Muscle of arm (tissue), 1 donor: ENCODE measurements at regions not wholly inside any gene's neighbourhood (a gene's known extent, or its start where the extent isn't known, plus 50 kb on each side); places are given as distances from the start of the nearest gene placed in this dataset.
"Not testable (repeated sequence)": the region's sequence is repeated elsewhere in the genome, so short reads cannot be mapped to it uniquely, and the experiment has no call there.

Experiments used
- DNase-seq: peaks from one replicate; pipeline ENCODE4 v3.0.0-alpha.2; 2013

DNA sequence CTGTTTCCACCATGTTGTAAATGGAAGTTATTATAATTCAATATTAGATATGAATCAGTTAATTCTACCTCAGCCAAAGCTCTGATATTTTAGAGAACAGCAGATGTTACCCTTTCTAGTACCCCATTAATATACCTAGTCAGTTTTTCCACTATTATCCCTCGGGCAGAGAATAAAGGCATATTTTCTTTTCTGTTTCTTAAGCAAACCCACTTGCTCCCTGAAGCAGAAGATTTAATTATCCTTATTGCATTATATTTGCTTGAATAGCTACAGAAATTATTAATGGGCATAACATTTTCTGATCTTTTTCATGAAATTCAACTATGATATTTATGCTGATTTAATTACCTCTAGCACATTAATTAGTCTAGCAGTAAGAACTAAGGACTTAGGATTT is 832.9 kb upstream of the FBXO33 start:
- DNase-seq = no peak

DNA sequence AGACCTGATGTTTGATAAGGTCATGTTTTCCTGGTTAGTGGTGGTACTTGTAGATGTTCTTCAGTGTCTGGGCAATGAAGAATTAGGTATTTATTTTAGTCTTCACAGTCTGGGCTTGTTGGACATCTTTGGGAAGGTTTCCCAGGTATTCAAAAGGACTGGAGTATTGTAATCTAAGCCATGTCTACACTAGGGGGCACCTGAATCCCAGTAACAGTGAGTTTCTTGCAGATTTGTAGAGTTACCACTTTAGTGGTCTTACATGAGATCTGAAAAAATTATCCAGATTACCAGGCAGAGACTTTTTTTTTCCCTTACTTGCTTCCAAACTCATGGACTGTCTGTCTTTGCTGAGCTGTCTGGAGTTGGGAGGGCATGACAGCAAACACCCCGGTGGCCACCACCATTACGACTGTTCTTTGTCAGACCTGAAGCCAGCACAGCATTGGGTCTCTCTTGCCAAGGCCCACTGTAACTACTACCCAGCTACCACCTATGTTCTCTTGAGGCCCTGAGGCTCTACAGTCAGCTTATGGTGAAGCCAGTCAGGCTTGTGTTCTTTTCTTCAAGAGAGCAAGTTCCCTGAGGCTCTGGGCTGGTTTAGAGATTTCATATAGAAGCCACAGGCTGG is 820.7 kb upstream of the FBXO33 start:
- no peak for DNase-seq

DNA sequence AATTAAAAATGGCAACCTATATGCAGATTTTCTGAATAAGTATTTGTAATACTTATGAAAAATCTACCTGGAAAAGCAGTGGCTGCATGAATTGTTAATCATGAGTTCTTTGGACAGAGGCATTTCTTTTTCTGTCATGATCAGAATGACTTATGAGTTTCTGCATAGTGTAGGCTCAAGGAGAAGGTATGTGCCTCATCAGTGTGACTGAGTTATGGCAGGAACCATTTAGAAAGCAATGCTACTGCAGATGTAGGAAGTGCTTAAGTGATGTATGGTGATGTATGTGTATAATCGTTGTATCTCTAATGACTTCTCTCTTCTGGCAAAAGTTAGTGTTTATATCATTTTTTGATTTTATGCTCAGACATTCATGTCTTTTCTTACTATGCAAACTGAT is 816.4 kb upstream of the FBXO33 start:
- no peak for DNase-seq

DNA sequence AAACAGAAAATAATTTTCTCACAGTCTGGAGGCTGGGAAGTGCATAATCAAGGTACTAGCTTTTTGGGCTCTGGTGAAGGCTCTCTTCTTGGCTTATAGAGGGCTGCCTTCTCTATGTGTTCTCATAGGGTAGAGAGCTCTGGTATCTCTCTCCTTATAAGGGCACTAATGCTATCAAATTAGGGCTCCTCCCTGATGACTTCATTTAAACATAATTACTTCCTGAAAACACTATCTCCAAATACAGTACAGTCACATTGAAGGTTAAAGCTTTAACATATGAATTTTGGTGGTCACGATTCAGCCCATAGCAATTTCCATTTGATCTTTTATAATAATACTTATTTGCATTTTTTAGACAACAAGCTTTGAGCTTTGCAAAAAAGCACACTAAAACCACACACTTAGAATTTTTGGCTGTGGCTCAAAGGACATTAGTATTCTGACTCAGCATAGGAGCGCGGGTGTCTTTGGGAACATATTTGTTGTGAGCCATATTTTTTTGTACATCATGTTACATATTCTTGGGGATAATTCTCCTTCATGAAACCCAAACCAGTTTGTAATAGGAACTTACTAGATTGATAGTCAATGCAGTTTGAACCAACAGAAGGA is 808.1 kb upstream of the FBXO33 start:
- no peak for DNase-seq

DNA sequence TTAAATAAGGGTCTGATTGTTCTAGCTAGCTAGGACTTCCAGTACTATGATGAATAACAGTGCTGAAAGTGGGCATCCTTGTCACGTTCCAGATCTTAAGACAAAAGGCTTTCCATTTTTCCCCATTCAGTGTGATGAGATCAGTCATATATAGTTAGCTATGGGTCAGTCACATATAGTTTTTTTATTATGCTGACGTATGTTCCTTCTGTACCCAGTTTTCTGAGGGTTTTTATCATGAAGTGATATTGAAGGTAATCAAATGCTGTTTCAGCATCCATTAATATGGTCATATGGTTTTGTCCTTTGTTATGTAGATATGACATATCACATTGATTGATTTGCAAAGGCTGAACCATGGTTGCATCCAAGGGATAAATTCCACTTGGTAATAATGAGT is 800.1 kb upstream of the FBXO33 start:
- no peak for DNase-seq

DNA sequence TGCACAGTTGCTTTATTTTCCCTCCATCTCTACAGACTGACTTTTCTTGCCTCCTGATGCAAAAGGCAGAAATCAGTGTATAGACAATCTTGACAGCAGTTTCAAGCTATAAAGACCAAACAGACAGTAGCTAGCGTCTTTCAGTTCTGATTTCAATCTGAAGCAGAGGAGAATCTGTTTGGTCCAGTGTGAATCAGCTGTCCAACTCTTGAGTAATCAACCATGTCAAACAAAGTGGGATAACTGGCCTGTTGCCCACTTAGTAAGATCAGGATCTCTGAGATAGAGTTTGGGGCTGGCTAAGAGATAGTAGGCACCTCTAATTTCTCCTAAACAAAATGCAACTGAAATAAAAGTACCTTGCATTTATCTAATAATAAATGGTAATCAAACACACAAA is 797.4 kb upstream of the FBXO33 start:
- no peak for DNase-seq

DNA sequence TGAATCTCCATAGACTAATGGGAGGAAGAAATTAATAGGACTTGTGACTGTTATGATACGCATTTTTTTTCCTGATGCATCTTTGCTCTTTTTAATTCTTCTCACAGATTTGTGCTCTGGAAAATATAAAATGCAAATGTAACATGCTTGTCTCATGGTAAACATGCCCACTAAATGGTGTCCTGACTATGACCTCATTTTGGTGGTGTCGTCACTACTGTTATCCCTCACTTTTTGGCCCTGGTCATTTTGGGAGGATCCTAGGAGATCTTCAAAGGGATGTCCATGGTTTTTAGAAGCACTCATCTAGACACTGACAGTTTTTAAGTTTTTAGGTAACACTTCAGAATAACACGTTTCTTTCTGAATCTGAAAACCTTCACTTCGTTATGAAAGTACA is 790.8 kb upstream of the FBXO33 start:
- DNase-seq = no peak

DNA sequence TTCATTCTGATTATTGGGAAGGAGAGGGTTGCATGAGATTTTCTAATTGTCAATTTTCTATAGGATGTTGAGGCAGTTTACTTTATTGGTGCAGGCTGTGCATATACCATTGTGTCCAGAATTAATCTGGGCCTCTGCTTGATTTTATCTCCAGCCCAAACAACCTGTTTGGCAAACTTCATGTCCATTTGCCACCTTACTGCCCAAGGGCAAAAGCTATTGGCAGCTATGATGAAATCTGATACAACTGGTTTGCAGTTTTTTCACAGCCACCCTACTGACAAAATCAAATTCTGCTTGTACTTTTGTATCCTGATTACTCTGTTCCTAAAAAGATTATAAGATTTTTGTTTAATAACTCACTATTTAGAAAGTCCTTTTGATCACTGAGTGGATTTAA is 789.2 kb upstream of the FBXO33 start:
- DNase-seq = no peak

DNA sequence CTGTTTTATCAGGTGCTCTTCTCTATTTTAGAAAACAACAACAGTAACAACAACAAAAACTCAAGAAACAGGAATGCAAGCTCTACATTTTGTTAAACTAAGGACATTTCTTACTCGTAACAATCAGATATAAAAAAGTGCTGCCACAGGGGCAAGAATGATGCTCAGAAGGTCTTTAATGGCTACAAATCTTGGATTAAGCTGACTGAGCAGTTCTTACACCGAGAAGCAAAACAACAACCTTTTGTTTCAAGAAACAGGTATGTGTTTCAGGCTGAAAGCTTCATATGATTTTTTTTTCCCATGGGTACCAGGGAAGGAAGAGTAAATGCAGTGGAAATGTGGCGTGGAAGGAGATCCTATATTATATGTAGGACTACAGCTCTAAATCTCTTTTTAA is 786.8 kb upstream of the FBXO33 start:
- DNase-seq = no peak

DNA sequence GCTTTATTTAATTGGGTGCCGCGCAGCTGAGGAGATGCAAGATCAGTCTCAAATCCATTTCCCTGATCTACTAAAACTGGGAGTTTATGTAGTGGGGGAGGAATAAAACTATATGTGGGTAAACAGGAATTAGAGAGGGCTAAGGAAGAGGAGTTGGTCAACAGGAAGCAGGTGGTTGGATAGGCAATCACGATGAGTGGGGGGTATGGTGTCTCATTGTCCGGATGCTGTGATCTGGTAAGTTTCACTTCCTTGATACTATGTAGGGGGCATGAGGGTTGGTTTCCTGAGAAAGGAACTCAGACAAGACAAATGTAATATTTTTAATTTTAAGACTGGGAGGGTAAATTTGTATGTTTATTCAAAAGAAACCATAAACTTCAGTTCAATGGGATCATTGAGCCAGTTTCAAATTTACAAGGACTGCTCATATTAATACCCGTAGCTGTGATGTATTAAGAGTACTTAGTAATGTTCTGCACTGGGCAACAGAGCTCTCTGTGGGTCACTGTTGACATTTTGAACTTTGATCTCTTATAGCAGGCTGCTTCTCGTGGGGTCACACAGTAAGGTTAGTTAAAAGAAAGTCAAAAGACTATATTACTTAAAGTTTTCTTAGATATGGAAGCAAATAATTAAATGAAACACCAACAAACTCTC is 786.2 kb upstream of the FBXO33 start:
- no peak for DNase-seq

DNA sequence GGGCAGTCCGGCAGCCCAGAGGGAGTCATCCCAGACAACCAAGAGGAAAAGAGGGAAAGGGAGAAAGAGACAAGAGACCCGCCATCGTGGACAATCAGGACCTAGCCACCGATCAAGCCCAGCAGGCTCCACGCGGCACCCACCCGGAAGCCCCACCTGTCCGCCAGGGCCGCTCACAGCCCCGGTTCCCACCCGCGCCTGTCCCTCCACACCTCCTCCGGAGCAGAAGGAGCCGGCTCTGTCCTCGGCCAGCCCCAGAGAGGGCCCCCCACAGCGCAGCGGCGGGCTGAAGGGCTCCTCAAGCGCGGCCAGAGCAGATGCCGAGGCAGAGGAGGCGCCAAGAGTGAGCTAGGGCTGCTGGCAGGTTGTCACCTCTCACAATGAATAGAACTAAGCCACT is 784.7 kb upstream of the FBXO33 start:
- no peak for DNase-seq

DNA sequence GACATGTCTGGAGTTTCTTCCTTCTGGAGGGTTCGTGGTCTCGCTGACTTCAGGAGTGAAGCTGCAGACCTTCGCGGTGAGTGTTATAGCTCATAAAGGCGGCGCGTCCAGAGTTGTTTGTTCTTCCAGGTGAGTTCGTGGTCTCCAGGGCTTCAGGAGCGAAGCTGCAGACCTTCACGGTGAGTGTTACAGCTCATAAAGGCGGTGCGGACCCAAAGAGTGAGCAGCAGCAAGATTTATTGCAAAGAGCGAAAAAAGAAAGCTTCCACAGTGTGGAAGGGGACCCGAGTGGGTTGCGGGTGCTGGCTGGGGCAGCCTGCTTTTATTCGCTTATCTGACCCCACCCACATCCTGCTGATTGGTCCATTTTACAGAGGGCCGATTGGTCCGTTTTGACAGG is 784.2 kb upstream of the FBXO33 start:
- DNase-seq = not testable (repeated sequence)

DNA sequence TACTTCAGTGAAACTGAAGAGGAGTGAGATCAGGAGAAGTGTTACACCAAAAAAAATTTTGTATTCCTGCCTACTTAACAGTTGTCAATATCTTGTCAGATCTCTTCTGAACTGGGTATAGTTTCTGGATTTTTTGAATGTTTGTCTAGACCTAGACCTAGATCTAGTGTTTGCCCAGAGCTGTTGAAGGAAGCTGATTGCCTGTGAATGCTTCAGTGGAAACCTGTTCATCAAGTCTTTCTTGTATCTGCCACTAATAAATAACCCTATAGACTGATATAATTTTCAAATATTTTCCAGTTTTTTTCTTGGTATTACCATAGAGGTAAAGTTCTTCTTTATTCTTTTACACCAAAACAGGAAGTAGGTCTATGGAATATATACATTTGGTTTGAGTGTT is 781.5 kb upstream of the FBXO33 start:
- no peak for DNase-seq

DNA sequence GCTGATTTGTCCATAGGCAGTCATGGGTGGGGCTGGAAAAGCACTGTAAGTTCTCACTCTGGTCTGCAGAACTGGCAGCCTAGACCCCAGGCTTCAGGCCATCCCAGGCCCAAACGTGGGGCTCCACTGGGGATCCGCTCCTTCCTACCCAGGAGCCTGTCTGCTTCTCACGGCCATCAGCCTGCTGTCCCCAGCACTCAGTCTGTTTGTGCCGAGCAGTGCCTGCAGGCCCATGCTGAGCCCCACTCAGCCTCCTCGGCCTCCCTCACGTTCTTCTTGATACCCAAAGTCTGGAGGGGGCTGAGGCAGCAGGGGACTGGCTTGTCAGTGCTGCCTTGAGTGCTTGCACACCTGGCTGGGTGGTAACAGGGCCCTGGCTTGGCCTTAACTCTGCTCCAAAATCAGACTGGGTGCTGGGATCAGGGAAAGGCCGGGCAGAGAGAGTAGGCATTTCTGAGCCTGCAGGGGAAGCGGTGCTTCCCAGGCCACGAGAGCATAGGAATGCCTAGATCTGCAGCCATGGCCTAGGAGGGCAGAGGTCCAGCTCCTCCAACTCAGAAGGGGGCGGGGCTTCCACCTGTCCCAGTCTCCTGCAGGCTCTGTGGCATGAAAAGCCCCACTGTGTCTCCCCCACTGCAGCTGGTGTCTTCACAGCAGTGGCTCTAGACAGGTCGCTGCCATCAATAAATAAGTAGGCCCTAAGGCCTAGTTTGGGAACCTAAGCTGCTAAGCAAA is 772.4 kb upstream of the FBXO33 start:
- DNase-seq = no peak

DNA sequence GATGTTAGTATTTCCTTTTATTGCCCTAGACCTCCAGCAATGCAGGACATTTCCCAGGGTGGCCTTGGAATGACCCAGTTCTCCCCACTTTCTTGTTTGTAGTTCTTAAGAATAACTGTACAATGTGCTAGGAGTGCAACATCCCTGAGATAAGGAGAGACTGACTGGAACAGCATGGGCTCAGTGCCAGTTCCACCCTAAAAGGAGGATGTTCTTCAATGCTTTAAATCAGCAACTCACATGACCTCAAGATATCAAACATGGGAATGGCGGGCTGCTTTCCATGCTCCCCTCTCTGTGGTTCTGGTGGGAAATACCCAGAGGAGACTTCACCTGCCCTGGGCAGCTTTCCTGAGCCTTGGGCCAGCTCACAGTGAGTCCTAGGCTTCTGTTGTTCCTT is 766.9 kb upstream of the FBXO33 start:
- DNase-seq = no peak

DNA sequence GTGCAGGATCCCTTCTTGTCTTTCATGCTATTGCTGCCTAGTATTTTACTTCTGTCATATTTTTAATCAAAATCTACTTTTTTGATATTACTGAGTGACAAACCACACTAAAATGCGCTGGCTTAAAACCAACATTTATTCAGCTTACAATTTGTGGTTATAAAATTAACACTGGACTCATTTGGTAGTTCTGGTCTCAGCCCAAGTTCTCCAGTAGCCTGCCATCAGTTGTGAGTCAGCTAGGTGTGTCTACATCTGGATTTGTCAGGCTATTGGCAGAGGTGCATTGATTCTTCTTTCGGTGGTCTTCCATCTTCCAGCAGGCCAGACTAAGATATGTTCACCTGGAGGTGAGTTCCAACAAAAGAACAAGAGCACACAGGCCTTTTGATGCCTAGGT is 765.1 kb upstream of the FBXO33 start:
- no peak for DNase-seq

DNA sequence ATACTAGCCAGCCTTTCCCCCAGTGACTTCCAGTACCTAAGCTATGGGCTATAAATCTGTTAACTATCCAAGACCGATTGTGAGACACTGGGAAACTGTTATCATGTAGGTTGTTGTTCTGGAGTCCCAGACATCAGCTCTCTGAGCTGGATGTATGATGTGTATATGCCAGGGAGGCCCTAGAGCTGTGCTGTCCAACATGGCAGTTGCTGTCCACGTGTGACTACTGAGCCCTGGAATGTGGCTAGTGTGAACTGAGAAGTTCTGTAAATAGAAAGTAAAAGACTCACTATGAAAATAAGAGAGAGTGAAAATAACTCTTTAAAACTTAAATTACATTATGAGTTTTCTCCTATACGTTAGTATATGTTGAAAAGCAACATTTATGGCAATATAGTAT is 755.8 kb upstream of the FBXO33 start:
- DNase-seq = no peak

DNA sequence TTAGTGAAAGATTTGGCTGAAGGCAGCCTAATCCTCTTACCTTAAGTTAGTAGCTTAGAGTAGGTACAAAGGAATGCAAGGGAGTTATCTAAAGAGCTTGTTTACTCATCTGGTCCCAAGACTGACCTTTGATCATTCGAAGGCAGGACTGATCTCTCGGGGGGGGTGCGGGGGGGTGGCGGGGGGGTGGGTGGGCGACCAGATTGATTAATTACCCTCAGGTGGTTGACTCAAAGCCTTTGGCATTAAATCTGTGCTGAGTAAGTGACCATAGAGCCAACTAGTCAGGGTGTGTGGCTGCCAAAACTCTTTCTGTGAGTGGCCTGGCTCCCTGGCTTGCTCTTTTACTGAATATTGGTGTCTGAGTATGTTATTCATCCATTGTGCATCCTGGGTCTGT is 731.9 kb upstream of the FBXO33 start:
- no peak for DNase-seq

DNA sequence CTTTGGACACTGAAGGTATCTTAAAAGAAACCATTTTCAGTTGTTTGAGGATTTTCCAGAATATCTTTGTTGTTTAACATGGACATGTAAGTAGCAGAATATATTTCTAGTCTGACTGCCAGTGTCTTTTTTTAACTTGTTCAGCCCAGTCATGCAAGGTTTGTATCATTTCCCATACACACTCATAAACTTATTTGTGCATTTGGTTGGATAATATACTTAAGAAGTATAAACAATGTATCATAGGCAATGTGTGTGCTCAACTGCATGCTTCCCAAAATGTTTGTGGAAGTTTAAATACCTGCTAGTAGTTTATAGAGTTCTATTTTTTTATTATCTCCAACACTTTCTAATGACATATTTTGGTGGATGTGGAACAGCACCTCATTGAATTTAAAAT is 707.4 kb upstream of the FBXO33 start:
- no peak for DNase-seq

DNA sequence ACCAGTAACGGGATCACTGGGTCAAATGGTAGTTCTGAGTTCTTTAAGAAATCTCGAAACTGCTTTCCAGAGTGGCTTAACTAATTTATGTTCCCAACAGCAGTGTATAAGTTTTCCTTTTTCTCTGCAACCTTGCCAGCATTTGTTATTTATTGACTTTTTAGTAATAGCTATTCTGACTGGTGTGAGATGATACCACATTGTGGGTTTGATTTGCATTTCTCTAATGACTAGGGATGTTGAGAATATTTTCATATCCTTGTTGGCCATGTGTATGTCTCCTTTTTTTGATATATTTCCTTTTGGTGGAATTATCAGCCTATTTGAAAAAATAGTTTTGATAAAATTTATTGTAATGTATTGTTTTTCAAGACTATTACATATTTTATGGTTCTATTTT is 701.2 kb upstream of the FBXO33 start:
- no peak for DNase-seq

DNA sequence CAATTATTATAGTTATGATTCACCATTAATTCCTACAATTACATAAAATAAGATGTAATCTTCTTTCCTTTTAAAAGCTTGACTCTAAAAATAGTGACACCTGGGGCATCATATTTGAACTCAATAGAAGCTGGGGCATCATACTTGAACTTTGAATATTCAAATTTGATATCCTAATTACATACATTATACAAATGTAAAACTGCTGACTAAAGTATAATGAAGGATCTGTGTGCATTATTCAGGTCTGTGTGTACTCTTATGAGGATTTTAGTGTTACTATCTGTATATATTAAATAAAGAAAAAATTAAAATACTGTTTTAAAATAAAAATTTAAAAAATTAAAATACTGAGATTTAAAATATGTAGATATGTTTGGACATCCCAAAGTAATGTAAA is 696.9 kb upstream of the FBXO33 start:
- DNase-seq = no peak

DNA sequence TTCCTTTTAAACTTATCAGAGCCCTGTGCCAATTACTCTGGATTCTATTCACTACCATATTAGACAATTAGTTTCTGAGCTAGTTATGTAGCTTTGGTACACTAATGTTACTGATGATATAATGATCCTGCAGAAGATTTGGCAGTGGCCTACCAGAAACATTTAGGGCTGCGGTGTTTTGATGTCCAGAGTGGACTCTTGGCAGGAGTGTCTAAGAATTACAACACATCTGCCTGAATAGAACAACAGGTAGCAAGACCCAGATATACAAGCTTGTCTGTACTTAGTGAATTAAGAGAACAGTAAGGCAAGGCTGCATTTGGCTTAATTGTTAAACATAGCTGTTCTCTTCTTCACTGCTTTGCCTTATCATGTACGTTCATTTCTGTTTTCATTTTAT is 691.6 kb upstream of the FBXO33 start:
- DNase-seq = no peak

DNA sequence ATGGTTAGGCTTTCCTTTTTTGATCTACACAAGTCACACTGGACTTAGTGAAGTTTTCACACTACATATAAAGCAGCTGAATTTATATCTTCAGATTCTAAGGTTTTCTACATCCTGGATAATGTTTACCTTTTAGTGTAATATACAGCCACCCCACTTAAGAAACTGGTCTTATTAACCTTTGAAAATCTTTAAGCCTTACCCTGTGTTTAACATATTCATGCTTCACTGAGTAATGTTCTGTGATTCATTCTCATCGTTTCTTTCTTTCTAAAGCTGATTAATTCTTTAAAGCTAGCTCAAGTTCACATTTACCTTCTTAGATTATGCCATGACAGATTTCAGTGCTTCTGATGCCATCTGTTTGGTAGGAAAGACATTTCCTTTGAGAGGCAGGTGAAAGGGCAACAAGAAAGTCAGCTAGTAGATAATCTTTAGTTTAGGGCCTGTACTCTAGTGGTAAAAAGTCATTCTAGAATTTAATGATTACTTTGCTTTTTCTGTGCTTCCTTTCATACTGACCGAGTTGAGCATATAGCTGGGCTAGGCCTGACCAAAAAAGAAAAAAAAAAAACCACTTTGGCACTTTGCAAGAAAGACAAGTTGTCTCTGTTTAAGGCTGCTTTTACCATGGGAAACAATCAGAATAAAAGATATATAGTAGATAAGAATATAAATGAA is 690.9 kb upstream of the FBXO33 start:
- DNase-seq = no peak
